Ovary (tissue), 3 donors: ENCODE measurements at regions not wholly inside any gene's neighbourhood (a gene's known extent, or its start where the extent isn't known, plus 50 kb on each side); places are given as distances from the start of the nearest gene placed in this dataset.
A peak's percentile ranks its signal among the peaks of the same experiment; 100 is the strongest.

Source experiments
- CTCF ChIP-seq, 3 donors: fragments of 450-650 bp in 2 of 3; fragments of 200-600 bp in 1 of 3; IDR thresholded peaks; one replicate each; pipeline versions ENCODE4 v1.5.1 to v1.8.0; 2016 to 2022; ENCODE audit warnings: antibody characterized with exemption in 3 of 3, mild to moderate bottlenecking in 1 of 3
- EP300 ChIP-seq: sonication (generic); formaldehyde crosslinking; IDR thresholded peaks from one replicate; pipeline ENCODE4 v1.6.1; 2017; ENCODE audit warnings: antibody characterized with exemption
- POLR2A ChIP-seq: fragments of 450-650 bp; IDR thresholded peaks from one replicate; pipeline ENCODE4 v1.6.1; 2017; ENCODE audit warnings: antibody characterized with exemption, mild to moderate bottlenecking, moderate library complexity
- donor health status: DM: no; HTN: no; CAD: no.

- TF ChIP-seq EP300: no peak
- TF ChIP-seq POLR2A: no peak
- TF ChIP-seq CTCF (IDR thresholded peaks at IDR 0.05): peak in 1 of 3 donors; percentile 22
Measured at GRCh38 chr2:3959372-3959771, 256.0 kb downstream of the DCDC2C start.
